Stimulated activated CD8-positive, alpha-beta memory T cell treated with anti-CD3 and anti-CD28 coated beads, Interleukin-7, amount 100 ng/mL, for 4 hours (primary cell): ENCODE measurements at regions not wholly inside any gene's neighbourhood (a gene's known extent, or its start where the extent isn't known, plus 50 kb on each side); places are given as distances from the start of the nearest gene placed in this dataset.

ENCODE experiments used
- DNase-seq, 2 donors: peaks; one replicate each; pipeline ENCODE4 v3.0.0-alpha.2; 2020; ENCODE audit warnings: low read depth in 2 of 2

DNA sequence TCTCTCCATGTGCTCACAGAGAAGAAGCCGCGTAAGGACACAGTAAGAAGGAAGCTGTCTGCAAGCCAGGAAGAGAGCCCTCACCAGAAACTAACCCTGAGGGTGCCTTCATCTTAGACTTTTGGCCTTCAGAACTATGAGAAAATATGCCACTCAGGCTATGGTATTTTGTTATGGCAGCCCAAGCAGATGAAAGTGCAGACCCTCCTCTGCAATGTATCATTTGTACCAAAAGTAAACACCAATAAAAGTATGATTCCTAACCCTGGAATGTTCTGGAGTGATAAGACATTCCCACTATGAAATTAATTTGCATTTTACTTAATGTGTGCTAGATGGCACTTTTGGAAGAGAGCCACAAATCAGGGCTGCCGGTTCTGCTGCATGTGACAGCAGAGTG is 594.3 kb downstream of the UTRN start:
- DNase-seq: no peak

DNA sequence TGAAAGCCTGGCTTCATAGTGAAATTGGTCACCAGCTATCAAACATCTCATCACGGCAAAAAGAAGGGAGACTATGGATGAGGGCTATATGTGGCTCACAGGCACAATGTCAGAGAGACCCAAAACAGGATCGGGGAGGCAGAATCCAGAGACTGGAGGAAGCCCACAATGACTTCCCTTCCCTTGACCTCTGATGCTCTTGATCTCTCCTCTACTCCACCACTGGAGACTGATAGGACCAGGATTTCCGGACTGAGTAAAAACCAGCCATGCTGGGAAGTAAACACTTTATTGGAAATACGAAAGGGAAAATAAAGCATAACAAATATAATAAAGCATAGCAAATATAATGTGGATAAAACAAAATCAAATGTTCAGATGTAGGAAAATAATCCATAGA is 597.3 kb downstream of the UTRN start:
- no peak for DNase-seq

- no peak for DNase-seq
Observed at GRCh38 chr6:144883915-144884314, 598.8 kb downstream of the UTRN start.

DNA sequence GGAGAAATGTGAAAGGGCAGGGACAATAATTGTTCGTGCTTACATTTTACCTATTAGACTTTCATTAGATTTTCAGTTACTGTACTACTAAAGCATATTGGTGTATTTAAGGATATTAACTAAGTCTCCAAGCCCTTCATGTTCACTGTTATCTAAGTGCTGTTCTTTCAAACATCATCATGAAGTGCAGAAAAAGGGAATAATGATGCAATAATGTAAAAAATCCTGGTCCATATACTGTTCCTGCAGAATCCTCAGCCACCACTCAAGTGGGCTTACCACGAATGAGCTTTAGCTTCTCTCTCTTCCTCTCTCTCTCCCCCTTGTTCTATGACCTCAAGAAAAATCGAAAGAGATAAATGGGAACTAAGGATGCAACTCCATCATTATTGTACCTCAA is 600.7 kb downstream of the UTRN start:
- no peak for DNase-seq

DNA sequence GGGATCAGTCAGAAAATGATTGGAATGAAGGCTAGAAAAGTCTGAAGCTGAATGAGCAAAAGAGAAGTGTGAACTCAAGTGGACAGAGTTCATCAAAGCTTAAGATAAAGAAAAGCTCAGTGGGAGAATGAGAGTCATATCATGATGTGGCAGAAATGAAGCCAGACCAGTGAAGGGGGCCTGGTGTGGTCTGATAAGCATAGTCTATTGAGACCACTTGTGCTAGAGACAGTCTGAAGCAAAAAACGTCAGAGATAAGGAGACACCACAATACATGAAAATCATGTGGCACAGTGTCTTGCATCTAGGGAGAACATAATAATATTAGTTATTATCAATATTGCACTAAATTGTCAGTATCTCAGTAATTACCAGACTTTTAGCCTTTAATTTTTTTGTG is 601.5 kb downstream of the UTRN start:
- no peak for DNase-seq

DNA sequence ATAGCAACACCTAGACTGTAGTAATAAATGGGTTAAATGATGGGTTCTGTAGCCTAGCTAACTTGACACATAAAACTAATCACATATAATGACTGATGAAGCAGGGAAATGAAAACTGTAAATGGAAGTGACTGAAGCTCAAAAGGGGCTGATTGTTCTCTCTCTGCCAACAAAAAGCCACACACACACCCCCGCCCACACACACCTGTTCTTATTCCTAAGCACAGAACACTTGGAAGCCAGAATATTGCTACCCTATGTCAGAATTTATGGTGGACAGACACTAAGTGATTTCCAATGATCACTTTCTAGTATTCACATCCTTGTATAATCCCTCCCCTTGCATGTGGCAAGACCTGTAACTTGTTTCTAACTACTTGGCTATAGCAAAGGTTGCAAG is 603.5 kb downstream of the UTRN start:
- no peak for DNase-seq

DNA sequence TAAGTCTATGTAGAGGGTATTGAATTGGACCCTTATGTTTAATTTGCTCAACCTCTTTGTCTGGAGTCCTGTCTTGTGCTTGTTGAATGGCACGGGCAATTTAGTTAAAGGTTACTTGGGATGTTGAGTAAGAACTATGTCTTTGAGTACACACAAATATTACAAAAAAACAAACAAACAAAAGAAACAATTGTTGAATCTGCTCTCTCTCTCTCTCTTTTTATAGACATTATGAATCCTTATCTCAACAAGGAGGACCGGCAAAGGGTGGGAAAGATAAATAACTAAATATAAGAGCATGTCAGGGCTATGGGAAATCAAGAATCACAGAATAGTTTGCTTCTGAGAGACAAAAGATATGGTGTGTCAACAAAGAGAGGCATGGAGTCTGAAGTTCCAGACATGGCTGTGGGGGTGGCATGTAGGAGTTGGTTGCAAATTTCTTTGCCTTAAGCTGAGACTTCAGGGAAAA is 608.6 kb downstream of the UTRN start:
- no peak for DNase-seq

GRCh38 chr6:144894240-144894639 is 609.1 kb downstream of the UTRN start:
- no peak for DNase-seq

DNA sequence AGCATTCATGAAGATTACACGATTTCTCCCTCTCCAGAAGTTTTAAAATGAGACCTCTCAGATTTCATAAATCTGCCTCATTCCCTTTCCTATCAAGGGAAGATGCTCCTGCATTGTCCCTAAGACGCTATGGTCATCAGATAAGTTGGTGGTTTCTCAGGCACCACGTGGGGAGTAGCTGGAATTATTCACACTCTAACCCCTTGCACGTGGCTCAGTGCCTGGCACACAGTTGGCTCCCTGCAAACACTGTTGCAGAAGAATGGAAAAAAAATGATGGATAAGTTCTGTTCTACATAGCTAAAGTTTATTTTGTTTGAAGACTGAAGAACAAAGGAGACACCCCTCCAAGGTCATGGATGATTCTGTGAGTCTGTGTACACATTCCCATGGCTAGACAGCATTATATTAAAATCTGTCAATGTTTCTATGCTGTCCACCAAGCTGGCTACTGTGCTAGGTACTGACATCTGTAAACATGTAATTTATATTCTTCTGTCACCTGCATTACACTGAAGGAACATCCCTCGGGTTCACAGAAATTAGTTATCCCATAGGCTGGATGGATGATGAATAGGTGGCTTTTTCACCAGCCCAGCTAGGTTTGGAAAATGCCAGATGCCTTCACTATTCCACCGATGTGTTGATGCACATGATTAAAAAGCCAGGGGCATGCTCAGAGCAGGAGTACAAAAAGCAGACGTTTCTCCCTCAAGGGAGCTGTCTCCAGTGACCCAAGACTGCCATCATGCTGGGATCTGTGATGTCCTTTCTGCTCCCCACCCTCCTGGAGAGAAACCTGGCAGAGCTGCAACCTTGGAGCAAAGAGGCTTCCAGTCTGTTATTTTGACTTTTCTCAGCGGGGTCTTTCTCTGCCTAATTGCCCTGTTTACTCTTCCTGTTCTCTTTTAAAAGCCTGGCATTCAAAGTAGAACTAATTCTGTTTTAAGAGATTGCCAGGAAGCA is 610.5 kb downstream of the UTRN start:
- DNase-seq: no peak

DNA sequence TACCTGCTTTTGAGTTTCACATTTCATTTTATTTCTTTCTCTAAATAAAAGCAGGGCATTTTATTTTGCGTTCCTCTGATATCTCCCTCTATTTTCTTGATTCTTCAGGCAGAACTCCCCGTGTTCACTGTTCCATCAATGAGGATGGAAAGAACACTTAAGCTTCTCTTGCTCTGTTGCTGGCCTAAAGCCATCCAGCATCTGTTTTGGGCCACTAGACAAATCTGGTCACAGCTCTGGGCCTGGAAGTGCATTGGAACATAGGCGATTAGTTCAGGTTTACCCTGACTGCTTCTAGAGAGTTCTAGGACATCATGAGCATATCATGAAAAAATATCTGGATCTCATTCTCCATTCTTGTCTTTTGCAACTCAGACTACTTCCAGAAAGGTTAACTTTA is 611.2 kb downstream of the UTRN start:
- no peak for DNase-seq

DNA sequence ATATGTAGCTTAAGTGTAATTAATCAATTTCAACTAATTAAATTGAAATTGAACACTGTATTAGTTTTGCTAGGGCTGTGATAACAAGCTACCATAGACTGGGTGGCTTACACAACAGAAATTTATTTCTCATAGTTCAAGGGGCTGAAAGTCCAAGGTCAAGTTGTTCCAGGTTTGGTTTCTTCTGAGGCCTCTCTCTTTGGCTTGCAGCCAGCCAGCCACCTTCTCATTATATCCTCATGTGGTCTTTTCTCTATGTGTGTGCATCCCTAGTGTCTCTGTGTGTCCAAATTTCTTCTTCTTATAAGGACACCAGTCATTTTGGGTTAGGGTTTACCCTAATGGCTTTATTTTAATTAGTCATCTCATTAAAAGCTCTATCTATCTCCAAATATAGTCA is 611.7 kb downstream of the UTRN start:
- no peak for DNase-seq

- no peak for DNase-seq
Observed at GRCh38 chr6:144897441-144897921, 612.3 kb downstream of the UTRN start.

GRCh38 chr6:144898052-144898689 is 613.0 kb downstream of the UTRN start:
- no peak for DNase-seq

DNA sequence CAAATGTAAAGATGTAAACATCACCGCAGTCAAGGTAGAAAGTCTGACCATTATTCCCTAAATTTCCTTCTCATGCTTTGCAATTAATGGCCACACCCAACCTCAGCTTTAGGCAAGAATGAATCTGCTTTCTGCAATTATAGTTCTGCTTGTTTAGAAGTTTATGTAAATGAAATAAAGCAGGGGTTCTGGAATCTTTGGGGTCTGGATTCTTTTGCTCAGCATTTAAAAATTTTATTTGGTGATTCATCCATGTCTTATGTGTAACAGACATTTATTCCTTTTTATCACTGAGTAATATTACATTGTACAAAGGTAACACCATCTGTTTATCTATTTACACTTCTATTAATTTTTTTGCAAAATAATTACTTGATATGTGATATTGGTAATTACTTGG is 613.6 kb downstream of the UTRN start:
- no peak for DNase-seq

DNA sequence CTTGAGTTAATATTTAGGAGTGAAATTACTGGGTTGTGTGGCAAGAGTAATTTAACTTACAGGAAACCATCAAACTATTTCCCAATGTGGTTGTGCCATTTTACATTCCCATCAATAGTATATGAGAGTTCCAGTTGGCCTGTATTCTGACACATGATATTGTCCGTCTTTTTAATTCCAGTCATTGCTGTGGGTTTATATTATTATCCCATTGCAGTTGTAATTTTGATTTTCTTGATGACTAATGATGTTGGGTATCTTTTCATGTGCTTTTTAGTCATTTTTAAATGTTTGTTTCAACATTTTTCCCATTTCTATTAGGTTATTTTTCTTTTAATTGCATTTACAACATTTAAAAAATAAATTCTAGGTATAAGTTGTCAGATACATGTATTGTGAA is 614.0 kb downstream of the UTRN start:
- no peak for DNase-seq

DNA sequence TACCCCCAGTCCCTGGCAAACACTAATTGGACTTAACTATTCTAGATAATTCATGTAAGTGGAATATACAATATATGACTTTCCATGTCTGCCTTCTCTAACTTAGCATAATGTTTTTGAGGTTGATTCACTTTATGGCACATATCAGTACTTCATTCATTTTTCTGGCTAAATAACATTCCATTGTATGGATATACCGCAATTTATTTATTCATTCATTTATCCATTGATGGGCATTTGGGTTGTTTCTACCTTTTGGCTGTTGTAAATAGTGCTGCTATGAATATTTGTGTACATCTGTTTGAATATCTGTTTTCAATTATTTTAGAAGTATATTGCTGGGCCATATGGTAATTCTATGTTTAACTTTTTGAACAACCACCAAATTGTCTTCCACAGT is 616.3 kb downstream of the UTRN start:
- DNase-seq: no peak

GRCh38 chr6:144908004-144908403 is 622.9 kb downstream of the UTRN start:
- no peak for DNase-seq

- DNase-seq: no peak
Observed at GRCh38 chr6:144909753-144910285, 624.7 kb downstream of the UTRN start.

DNA sequence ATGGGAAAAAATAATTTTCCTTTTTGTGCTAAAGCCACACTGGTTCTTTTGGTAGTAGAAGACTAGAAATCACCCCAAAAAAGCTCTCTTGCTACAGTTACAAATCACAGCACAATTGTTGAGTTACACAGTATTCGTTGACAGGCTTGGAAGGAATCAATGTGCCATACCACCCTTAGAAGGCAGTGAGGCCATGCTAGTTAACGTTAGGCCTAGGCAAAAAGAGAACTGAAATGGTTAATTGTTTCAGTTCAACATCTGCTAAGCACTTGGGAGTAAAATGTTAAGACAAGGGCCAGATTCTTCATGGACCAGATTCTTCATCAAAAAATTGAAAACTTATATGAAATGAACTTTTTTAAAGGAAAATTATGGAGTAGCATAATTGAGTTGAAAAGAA is 626.2 kb downstream of the UTRN start:
- DNase-seq: no peak

DNA sequence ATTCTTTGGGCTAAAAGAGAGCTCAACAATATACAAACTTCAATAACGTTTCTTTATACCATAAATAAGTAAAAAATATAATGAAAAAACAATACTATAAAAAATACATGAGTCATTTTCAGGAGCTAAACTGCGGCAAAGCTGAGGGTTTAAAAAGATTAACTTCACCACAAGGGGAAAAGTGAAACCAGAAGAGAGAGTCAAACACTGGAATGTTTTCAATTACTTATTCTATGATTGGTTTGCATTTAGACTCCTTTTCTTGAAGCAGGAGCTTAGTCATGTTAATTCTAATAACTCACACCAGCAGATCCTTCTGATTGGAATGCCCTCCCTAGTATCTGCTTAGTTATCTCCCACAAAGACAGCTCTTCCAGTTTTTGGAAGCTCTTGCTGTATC is 627.3 kb downstream of the UTRN start:
- DNase-seq: no peak

GRCh38 chr6:144918073-144918472 is 632.9 kb downstream of the UTRN start:
- DNase-seq: no peak

- no peak for DNase-seq
Observed at GRCh38 chr6:144919560-144919959, 634.4 kb downstream of the UTRN start.
